H1 (cell line): ENCODE measurements at regions not wholly inside any gene's neighbourhood (a gene's known extent, or its start where the extent isn't known, plus 50 kb on each side); places are given as distances from the start of the nearest gene placed in this dataset.

Source experiments
- CTCF ChIA-PET: fragments of 300-600 bp; sonication (Branson Sonifier 250); formaldehyde crosslinking; loops from one replicate; lab custom pipeline; 2021; ENCODE audit not compliant: partially characterized antibody; lab: Charles Lee
- POLR2A ChIA-PET: fragments of 300-600 bp; sonication (Branson Sonifier 250); formaldehyde crosslinking; loops from one replicate; lab custom pipeline; 2021; ENCODE audit warnings: inconsistent platforms; ENCODE audit not compliant: partially characterized antibody; lab: Charles Lee
- DNase-seq, 2 experiments: peaks; one replicate each; pipeline versions ENCODE4 v3.0.0 to v3.0.0-alpha.2; 2010 to 2022; ENCODE audit warnings: low spot score in 2 of 2, low read depth in 1 of 2, mixed read lengths in 1 of 2
- FAIRE-seq: peaks from 2 replicates; lab custom pipeline; 2011; peaks lifted over from hg19 to GRCh38; lab: Jason Lieb, UNC
- H2AFZ ChIP-seq: 2 replicates; pipeline ENCODE4 v1.8.1; 2012; ENCODE audit warnings: low read length, inconsistent platforms
- H2AK5ac ChIP-seq: 2 replicates; pipeline ENCODE4 v1.6.1; 2013; ENCODE audit warnings: low read depth, low read length
- H2BK120ac ChIP-seq: replicated peaks from 2 replicates; pipeline ENCODE3; 2013; ENCODE audit warnings: low read depth, low read length, inconsistent platforms
- H2BK12ac ChIP-seq: 2 replicates; pipeline ENCODE4 v1.6.1; 2013; ENCODE audit warnings: low read depth, low read length
- H2BK15ac ChIP-seq: 2 replicates; pipeline ENCODE4 v1.6.1; 2013; ENCODE audit warnings: low read length
- H2BK20ac ChIP-seq: 2 replicates; pipeline ENCODE4 v1.6.1; 2013; ENCODE audit warnings: low read length
- H2BK5ac ChIP-seq: 2 replicates; pipeline ENCODE4 v1.6.1; 2013; ENCODE audit warnings: low read depth, low read length
- H3K14ac ChIP-seq: 2 replicates; pipeline ENCODE4 v1.6.1; 2013; ENCODE audit warnings: inconsistent platforms; ENCODE audit not compliant: insufficient read length
- H3K18ac ChIP-seq: 2 replicates; pipeline ENCODE4 v1.6.1; 2013; ENCODE audit warnings: low read length; ENCODE audit errors: extremely low read depth
- H3K23ac ChIP-seq: 2 replicates; pipeline ENCODE4 v1.6.1; 2013; ENCODE audit warnings: inconsistent platforms; ENCODE audit not compliant: insufficient read length
- H3K23me2 ChIP-seq: 2 replicates; pipeline ENCODE4 v1.6.1; 2013; ENCODE audit warnings: low read depth, low read length
- H3K27ac ChIP-seq: 2 replicates; pipeline ENCODE4 v1.6.1; 2011; ENCODE audit warnings: low read depth, low read length, inconsistent platforms
- H3K27me3 ChIP-seq, 4 experiments: replicated peaks in 1 of 4; 1 replicate in 1 of 4; 2 replicates in 3 of 4; pipeline versions ENCODE4 v1.6.1 to v1.8.1; 2011 to 2013; ENCODE audit warnings: low read length in 3 of 4, mild to moderate bottlenecking in 3 of 4, inconsistent platforms in 2 of 4, mixed read lengths in 2 of 4, moderate library complexity in 1 of 4; ENCODE audit not compliant: control insufficient read depth in 3 of 4, insufficient read depth in 3 of 4; ENCODE audit errors: extremely low read depth in 1 of 4
- H3K36me3 ChIP-seq, 4 experiments: 2 replicates each; pipeline versions ENCODE4 v1.6.1 to v1.8.1; 2011 to 2013; ENCODE audit warnings: mild to moderate bottlenecking in 4 of 4, low read length in 3 of 4, moderate library complexity in 2 of 4, control low read depth in 1 of 4, inconsistent platforms in 1 of 4; ENCODE audit not compliant: insufficient read depth in 4 of 4, control insufficient read depth in 2 of 4
- H3K4ac ChIP-seq: replicated peaks from 2 replicates; pipeline ENCODE3; 2013; ENCODE audit warnings: low read length, low read depth, mixed read lengths, inconsistent platforms; ENCODE audit not compliant: insufficient read length
- H3K4me1 ChIP-seq, 4 experiments: replicated peaks in 1 of 4; 1 replicate in 1 of 4; 2 replicates in 3 of 4; pipeline versions ENCODE4 v1.6.1 to v1.8.1; 2011 to 2013; ENCODE audit warnings: low read length in 3 of 4, inconsistent platforms in 2 of 4, mixed read lengths in 1 of 4; ENCODE audit not compliant: insufficient read depth in 4 of 4, control insufficient read depth in 3 of 4
- H3K4me2 ChIP-seq, 2 experiments: 2 replicates each; pipeline versions ENCODE4 v1.6.1 to v1.8.1; 2011 to 2013; ENCODE audit warnings: low read depth in 2 of 2, low read length in 2 of 2, control low read depth in 1 of 2, inconsistent platforms in 1 of 2, mild to moderate bottlenecking in 1 of 2; ENCODE audit not compliant: insufficient read depth in 1 of 2
- H3K4me3 ChIP-seq, 4 experiments: fragments of 200-600, 300-600 bp in 1 of 4; sonication (generic), shearing (Covaris generic), sonication (Bioruptor Twin) in 1 of 4; 2 replicates each; pipeline versions ENCODE4 v1.5.1 to v1.8.1; 2011 to 2016; ENCODE audit warnings: low read length in 4 of 4, low read depth in 3 of 4, control low read depth in 2 of 4, inconsistent platforms in 2 of 4, mild to moderate bottlenecking in 2 of 4, mixed read lengths in 1 of 4, moderate library complexity in 1 of 4; ENCODE audit not compliant: insufficient read depth in 2 of 4; ENCODE audit errors: extremely low read depth in 1 of 4
- H3K56ac ChIP-seq: replicated peaks from 2 replicates; pipeline ENCODE3; 2013; ENCODE audit warnings: low read depth, mild to moderate bottlenecking, mixed read lengths, low read length, inconsistent platforms; ENCODE audit not compliant: insufficient read length
- H3K79me1 ChIP-seq: 2 replicates; pipeline ENCODE4 v1.6.1; 2013; ENCODE audit warnings: low read depth, low read length, control low read depth
- H3K79me2 ChIP-seq, 2 experiments: 2 replicates each; pipeline versions ENCODE4 v1.6.1 to v1.8.1; 2012 to 2013; ENCODE audit warnings: low read length in 2 of 2, mild to moderate bottlenecking in 2 of 2, inconsistent platforms in 1 of 2; ENCODE audit not compliant: insufficient read depth in 2 of 2, control insufficient read depth in 1 of 2
- H3K9ac ChIP-seq, 4 experiments: replicated peaks in 1 of 4; 1 replicate in 1 of 4; 2 replicates in 3 of 4; pipeline versions ENCODE4 v1.6.1 to v1.8.1; 2011 to 2013; ENCODE audit warnings: low read depth in 3 of 4, low read length in 3 of 4, control low read depth in 2 of 4, mild to moderate bottlenecking in 2 of 4, moderate library complexity in 2 of 4, inconsistent platforms in 1 of 4; ENCODE audit errors: extremely low read depth in 1 of 4
- H3K9me3 ChIP-seq, 2 experiments: 2 replicates each; pipeline versions ENCODE4 v1.6.1 to v1.8.1; 2012 to 2013; ENCODE audit warnings: mild to moderate bottlenecking in 2 of 2, moderate library complexity in 2 of 2, control low read depth in 1 of 2, inconsistent platforms in 1 of 2, low read depth in 1 of 2, low read length in 1 of 2, mixed read lengths in 1 of 2; ENCODE audit not compliant: insufficient read depth in 2 of 2
- H4K20me1 ChIP-seq, 2 experiments: replicated peaks in 1 of 2; 2 replicates each; pipeline versions ENCODE3 to v1.8.1; 2011 to 2013; ENCODE audit warnings: inconsistent platforms in 2 of 2, low read length in 2 of 2, mild to moderate bottlenecking in 1 of 2; ENCODE audit not compliant: insufficient read depth in 2 of 2, control insufficient read depth in 1 of 2
- H4K5ac ChIP-seq: 2 replicates; pipeline ENCODE4 v1.6.1; 2013; ENCODE audit warnings: low read length, low read depth, mixed read lengths, inconsistent platforms; ENCODE audit not compliant: insufficient read length
- H4K8ac ChIP-seq: 2 replicates; pipeline ENCODE4 v1.8.0; 2013; ENCODE audit warnings: mild to moderate bottlenecking, moderate library complexity, low read length, inconsistent platforms; ENCODE audit not compliant: insufficient read depth; ENCODE audit errors: extremely low read depth
- H4K91ac ChIP-seq: replicated peaks from 2 replicates; pipeline ENCODE3; 2013; ENCODE audit warnings: low read length, mixed read lengths, inconsistent platforms; ENCODE audit not compliant: insufficient read length
- KDM5A ChIP-seq: fragments of 200-600 bp; IDR thresholded peaks from 2 replicates; pipeline ENCODE4 v1.7.1; 2012; ENCODE audit warnings: mild to moderate bottlenecking, low read length, inconsistent platforms, mixed read lengths
- RFX5 ChIP-seq: IDR thresholded peaks from 2 replicates; pipeline ENCODE4 v1.6.1; 2011; ENCODE audit warnings: low read depth, low read length, improper control_type of control experiment, borderline replicate concordance
- TCF12 ChIP-seq: IDR thresholded peaks from 2 replicates; pipeline ENCODE4 v1.6.1; 2011; ENCODE audit warnings: low read depth, mild to moderate bottlenecking, low read length
- WGBS, 2 experiments: shearing (Covaris generic) in 1 of 2; methylation state at CpG; one replicate each; pipeline versions ENCODE4 v1.1.6 to v1.1.7; 2013 to 2015; ENCODE audit warnings: low lambda C conversion rate in 2 of 2, mixed read lengths in 2 of 2, inconsistent platforms in 1 of 2, low coverage in 1 of 2, missing lambda C conversion rate in 1 of 2; ENCODE audit not compliant: insufficient replicate concordance in 2 of 2, insufficient coverage in 1 of 2, insufficient read length in 1 of 2; ENCODE audit errors: extremely low coverage in 1 of 2, missing lambda C conversion rate in 1 of 2; 5-methylcytosine and 5-hydroxymethylcytosine counted together

DNA sequence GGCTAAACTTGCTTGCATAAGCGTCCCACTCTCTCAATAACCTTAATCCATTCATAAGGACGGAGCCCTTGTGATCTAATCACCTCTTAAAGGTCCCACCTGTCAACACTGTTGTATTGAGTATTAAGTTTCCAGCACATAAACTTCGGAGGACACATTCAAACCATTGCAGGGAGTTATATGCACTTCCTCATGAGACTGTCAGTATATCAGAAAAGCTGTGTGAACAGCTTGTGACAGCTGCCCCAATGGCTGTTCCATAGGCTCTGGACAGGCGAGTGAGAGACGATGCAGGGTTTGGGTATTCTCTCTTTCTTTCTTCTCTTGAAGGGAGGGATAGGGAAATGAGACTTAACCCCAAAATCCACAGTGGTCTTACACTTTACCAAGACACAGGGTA, 64.2 kb upstream of the RPL34 start:
- H3K4me1 ChIP-seq: no peaks in the 10 kb centered on the region
- no peak overlapping the region for H3K9ac ChIP-seq
- CTCF ChIA-PET: interaction anchor here (1.1 kb wide), 1 partner anchor 17 kb away, joined by 3 read pairs; no protein-coding TSS in a partner anchor
- no peaks in the 10 kb centered on the region for H4K20me1 ChIP-seq
- no peak overlapping the region for H2BK5ac ChIP-seq
- H2AK5ac ChIP-seq: no peak overlapping the region
- no peak overlapping the region for H2BK12ac ChIP-seq
- no peaks in the 10 kb centered on the region for H3K27me3 ChIP-seq
- H2AFZ ChIP-seq: no peak overlapping the region
- no peak overlapping the region for H4K91ac ChIP-seq
- H3K79me1 ChIP-seq: no peaks in the 10 kb centered on the region
- FAIRE-seq: no peak
- H3K36me3 ChIP-seq: no peaks in the 10 kb centered on the region
- no peak for DNase-seq
- no peak overlapping the region for H2BK120ac ChIP-seq
- H3K4ac ChIP-seq: no peak overlapping the region
- no peaks in the 10 kb centered on the region for H3K9me3 ChIP-seq
- H3K56ac ChIP-seq: no peak overlapping the region
- no peak overlapping the region for H4K8ac ChIP-seq
- no peaks in the 10 kb centered on the region for H3K23me2 ChIP-seq
- no peak overlapping the region for H3K14ac ChIP-seq
- TF ChIP-seq TCF12 (no peak), RFX5 (no peak), KDM5A (no peak)
- TF ChIP-seq, all 59 proteins: peak for 0
- Histone ChIP-seq H3K18ac (no peak overlapping the region), H3K27ac (no peak overlapping the region), H3K79me2 (no peaks in the 10 kb centered on the region), H3K23ac (no peak overlapping the region), H4K5ac (no peak overlapping the region), H2BK20ac (no peak overlapping the region), H3K4me2 (no peak overlapping the region), H3K4me3 (no peak overlapping the region), H2BK15ac (no peak overlapping the region)
- POLR2A ChIA-PET: no interaction called here
- 99% methylated on average over 5 of the region's 5 CpGs; no CpG with 5 or more reads in 1 of the 2 experiments for WGBS, 2 experiments
